Stimulated activated CD4-positive, alpha-beta T cell treated with anti-CD3 and anti-CD28 coated beads, Interleukin-12 subunit alpha, Interleukin-12 subunit beta, amount 100 ng/mL, for 48 hours (primary cell): ENCODE measurements at regions not wholly inside any gene's neighbourhood (a gene's known extent, or its start where the extent isn't known, plus 50 kb on each side); places are given as distances from the start of the nearest gene placed in this dataset.

ENCODE experiments used
- DNase-seq, 3 donors: peaks; one replicate each; pipeline ENCODE4 v3.0.0-alpha.2; 2020; ENCODE audit warnings: low read depth in 2 of 3, low spot score in 1 of 3

GRCh38 chr1:10910681-10911489, 101.6 kb upstream of the TARDBP start:
- no peak for DNase-seq

DNA sequence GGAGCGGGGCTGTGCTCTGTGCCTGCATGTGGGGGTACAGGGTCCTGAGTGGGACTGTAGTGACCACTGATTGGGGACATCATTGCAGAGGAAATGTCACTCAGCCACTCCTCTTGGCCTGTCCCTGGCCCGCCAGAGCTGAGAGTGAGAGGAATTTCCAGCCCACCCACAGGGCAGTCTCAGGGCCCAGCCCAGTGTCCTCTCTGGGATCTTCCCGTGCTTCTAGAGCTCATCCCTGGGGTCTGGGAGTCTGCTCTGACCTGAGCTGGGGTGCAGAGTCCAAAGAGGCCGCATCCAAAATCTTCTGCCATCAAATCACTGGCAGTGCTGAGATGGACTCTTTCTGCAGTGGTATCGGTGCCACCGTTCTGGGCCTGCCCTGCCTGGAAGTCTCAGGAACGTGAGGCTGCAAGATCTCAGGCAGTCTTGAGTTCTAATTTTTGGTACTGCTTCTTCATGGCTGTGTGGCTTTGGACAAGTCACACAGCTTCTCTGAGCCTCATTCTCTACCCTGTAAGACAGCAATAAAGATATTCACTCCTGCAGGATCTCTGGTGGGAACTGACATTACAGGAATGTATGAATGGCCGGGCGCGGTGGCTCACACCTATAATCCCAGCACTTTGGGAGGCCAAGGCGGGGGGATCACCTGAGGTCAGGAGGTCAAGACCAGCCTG, 100.8 kb upstream of the TARDBP start:
- DNase-seq, result no peak

GRCh38 chr1:10912441-10912840, 100.0 kb upstream of the TARDBP start:
- no peak for DNase-seq

DNA sequence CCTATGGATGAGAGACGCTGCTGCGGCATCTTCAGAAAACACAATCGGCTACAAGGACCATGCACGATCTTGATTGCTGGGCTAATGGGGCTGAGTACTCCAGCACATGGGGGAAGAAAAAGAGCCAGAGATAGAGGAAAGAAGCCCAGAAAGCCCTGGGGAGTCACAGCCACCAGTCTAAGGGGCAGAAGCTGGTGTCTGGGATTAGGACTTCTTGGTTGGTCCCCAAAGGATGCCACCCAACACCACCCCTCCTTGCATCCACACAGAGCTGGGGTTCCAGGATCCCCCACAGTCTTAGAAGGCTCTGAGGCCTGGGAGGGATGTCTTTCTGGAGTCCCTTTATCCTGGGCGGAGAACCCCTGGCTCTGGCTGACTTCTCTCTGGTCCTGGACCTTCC, 98.4 kb upstream of the TARDBP start:
- DNase-seq, result no peak

DNA sequence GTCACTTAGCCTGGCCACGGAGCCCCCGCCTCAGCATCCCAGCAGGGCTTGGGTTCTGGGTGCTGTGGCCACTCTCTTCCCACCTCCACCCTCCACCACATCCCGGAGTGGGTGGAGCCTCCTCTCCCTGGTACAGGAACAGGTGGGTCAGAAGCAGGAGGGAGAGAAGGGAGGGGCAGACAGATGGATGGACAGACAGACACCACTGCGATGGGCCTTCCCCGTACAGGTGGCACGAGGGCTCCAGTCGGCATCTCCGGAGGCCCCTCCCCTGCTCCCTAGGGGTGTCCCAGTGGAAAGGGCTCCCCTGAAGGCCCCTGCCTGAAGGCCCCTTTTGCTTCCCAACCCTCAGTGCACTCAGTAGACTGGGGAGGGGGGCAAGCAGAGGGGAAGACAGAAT, 96.9 kb upstream of the TARDBP start:
- DNase-seq, result no peak

DNA sequence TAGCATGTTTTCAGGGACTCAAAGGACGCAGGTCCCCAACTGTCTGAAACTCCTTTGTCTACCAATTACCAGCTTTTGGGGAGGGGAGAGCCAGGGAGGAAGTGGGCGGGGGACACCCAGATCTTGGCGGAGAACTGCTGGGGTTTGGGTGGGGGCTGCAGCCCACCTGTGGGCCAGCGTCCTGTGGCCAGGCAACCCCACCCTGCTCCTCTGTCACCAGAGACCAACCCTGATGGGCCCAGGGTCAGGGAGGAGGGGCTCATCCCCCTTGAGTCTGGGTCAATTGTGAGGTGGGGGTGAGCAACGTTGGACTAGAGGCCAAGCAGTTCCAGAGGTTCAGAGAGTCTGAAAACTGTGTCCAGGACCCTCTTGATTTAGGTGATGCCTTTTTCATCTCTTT, 96.1 kb upstream of the TARDBP start:
- no peak for DNase-seq

DNA sequence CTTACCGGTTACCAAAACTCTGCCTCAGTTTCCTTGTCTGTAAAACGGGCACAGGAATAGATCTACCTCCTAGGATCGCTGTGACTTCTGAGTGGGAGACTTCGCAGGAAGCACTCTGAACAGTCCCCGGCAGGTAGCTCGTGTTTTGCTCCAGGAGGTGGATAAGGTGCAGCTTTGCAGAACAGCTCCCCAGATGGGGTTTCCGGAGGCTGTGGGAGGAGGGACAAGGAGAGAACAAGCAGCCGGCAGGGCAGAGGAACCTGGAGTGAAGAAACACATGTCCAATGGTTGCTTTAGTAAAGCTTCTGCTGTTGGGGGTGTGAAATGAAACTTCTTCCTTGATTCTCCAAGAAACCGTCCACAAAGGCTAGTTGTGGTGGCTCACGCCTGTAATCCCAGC, 95.5 kb upstream of the TARDBP start:
- no peak for DNase-seq

GRCh38 chr1:10917513-10918454, 94.7 kb upstream of the TARDBP start:
- no peak for DNase-seq

GRCh38 chr1:10918531-10918930, 93.9 kb upstream of the TARDBP start:
- no peak for DNase-seq

DNA sequence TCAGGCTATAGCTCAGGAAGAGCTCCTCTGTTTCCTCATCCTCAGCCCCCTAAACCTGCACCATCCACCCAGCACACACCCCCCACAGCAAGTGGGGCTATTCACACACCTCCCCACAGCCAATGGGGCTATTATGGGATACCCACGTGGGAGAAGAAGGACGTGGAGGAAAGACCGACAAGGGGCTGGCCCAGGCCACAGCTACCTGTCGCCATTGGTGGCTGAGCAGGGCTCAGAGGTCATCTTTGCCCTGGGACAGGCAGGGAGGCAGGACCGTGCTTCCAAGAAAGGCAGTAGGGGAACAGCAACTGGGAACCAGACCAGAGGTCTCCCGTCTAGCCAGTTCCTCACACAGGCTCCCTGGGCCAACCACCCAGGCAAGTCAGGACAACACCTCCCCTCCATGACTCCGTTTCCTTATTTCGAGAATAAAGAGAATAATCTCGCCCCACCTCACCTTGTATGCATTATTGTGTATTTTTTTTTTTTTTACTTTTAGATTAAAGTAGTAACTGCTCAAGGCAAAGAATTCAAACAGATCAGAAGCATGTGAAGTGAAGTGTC, 92.3 kb upstream of the TARDBP start:
- no peak for DNase-seq

DNA sequence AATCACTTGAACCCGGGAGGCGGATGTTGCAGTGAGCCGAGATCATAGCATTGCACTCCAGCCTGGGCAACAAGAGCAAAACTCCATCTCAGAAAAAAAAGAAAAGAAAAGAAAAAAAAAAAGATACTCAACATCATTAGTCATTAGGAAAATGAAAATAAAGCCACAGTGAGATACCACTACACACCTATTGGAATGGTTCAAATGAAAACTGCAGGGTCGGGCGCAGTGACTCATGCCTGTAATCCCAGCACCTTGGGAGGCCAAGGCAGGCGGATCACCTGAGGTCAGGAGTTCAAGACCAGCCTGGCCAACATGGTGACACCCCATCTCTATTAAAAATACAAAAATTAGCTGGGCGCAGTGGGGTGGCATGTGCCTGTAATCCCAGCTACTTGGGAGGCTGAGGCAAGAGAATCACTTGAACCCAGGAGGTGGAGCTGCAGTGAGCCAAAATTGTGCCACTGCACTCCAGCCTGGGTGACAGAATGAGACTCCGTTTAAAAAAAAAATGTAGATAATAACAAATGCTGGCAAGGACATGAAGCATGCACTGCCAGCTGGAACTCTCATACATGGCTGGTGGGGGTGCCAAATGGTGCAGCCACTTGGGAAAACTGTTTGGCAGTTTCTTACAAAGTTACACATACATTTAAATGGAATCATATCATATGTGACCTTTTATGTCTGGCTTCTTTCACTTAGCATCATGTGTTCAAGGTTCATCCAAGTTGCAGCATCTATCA, 90.0 kb upstream of the TARDBP start:
- peak in 2 of 3 donors; percentile 45 to 50 for DNase-seq

DNA sequence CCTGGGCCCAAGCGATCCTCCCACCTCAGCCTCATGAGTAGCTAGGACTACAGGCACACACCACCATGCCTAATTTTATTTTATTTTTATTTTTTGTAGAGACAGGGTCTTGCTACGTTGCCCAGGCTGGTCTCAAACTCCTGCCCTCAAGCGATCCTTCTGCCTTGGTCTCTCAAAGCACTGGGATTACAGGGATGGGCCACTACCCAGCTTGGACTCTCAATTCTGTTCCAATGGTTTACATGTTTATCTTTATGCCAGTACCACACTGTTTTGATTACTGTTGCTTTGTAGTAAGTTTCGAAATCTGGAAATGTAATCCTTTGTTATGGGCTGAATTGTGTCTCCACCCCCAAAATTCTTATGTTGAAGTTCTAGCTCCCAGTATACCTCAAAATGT, 88.4 kb upstream of the TARDBP start:
- no peak for DNase-seq

GRCh38 chr1:10928654-10929053, 83.8 kb upstream of the TARDBP start:
- DNase-seq, result no peak

DNA sequence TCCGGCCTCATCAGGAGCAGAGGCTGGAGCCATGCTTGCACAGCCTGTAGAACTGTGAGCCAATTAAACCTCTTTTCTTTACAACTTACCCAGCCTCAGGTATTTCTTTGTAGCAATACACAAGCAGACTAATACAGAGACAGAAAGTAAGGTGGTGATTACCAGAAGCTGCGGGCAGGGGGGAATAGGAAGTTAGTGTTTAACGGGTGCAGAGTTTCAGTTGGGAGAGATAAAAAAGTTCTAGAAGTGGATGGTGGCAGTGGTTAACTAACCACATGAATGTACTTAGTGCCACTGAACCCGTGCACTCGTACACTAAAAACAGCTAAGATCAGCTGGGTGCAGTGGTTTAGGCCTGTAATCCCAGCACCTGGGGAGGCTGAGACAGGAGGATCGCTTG, 80.4 kb upstream of the TARDBP start:
- DNase-seq, result peak in 1 of 3 donors; percentile 44

DNA sequence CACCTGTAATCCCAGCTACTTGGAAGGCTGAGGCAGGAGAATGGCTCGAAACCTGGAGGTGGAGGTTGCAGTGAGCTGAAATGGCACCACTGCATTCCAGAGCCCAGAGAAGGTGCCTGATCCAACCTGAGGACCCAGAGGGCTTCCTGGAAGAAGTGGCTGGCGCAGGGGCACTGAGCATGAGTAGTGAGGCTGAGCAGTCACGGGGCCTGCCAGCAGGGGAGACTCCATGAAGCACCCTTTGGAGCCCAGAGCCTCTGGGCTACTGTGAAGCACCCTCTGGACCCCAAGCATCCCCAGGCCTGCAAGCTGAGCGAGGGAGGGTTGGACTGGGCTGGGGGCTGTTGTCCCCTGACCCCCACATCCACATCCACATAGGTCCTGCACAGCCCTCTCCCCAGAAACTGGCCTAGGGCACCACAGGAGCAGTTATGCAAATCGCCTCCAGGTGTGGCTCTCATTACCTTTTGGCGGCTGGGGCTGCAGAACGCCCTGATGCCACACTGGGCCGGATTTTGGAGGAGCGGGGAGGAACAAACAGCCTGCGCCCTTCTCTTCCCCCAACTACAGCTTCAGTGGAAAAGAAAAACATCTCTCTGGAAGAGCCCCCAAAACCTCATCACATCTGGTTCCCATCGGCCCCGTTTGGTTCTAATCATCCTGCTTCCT, 78.2 kb upstream of the TARDBP start:
- no peak for DNase-seq

GRCh38 chr1:10935246-10935645, 77.2 kb upstream of the TARDBP start:
- no peak for DNase-seq

DNA sequence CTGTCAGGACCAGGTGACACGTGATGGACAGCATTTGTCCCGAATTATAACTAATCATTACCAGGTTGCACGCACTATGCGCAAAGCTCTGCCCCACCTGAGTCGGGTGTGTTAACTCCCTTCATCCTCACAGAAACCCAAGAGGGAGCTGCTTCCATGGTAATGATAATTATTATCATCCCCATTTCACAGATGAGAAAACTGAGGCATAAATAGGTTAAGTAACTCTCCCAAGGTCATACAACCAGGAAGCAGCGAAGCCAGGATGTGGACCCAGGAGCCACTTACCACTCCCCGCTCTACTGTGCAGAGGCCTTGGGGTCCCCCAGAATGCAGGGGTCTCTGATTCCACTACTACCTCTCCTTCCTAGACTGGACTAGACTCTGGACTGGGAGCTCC, 76.7 kb upstream of the TARDBP start:
- no peak for DNase-seq

- DNase-seq, result no peak
These were observed 75.2 kb upstream of the TARDBP start for GRCh38 chr1:10936998-10937901.
